Mesenchymal stem cell (in vitro differentiated cells and primary cell): ENCODE measurements at regions not wholly inside any gene's neighbourhood (a gene's known extent, or its start where the extent isn't known, plus 50 kb on each side); places are given as distances from the start of the nearest gene placed in this dataset.
A peak's percentile ranks its signal among the peaks of the same experiment; 100 is the strongest.

Source experiments
- DNase-seq: peaks from one replicate; pipeline ENCODE4 v3.0.0-alpha.2; 2013
- H2AFZ ChIP-seq: one replicate; pipeline ENCODE4 v1.6.1; 2013; ENCODE audit warnings: low read depth, mild to moderate bottlenecking, control low read depth, inconsistent platforms, low read length, moderate library complexity
- H2AK5ac ChIP-seq: 2 replicates; pipeline ENCODE4 v1.6.1; 2013; ENCODE audit warnings: low read length, moderate library complexity, mild to moderate bottlenecking, inconsistent platforms; ENCODE audit not compliant: severe bottlenecking
- H2BK120ac ChIP-seq: one replicate; pipeline ENCODE4 v1.6.1; 2013; ENCODE audit warnings: low read depth, mild to moderate bottlenecking, inconsistent platforms, low read length, moderate library complexity
- H2BK12ac ChIP-seq, 2 experiments: one replicate each; pipeline ENCODE4 v1.6.1; 2013; ENCODE audit warnings: inconsistent platforms in 2 of 2, low read length in 2 of 2, mild to moderate bottlenecking in 2 of 2, moderate library complexity in 2 of 2, control low read depth in 1 of 2
- H2BK15ac ChIP-seq: one replicate; pipeline ENCODE4 v1.6.1; 2013; ENCODE audit warnings: mild to moderate bottlenecking, low read depth, inconsistent platforms; ENCODE audit not compliant: poor library complexity, severe bottlenecking
- H2BK5ac ChIP-seq: 2 replicates; pipeline ENCODE4 v1.6.1; 2013; ENCODE audit warnings: low read depth, mild to moderate bottlenecking, low read length, control low read depth, inconsistent platforms; ENCODE audit not compliant: poor library complexity, severe bottlenecking
- H3K14ac ChIP-seq, 2 experiments: one replicate each; pipeline ENCODE4 v1.6.1; 2013; ENCODE audit warnings: inconsistent platforms in 2 of 2, low read length in 2 of 2, control low read depth in 1 of 2, mild to moderate bottlenecking in 1 of 2, moderate library complexity in 1 of 2
- H3K18ac ChIP-seq, 2 experiments: one replicate each; pipeline ENCODE4 v1.6.1; 2013; ENCODE audit warnings: inconsistent platforms in 2 of 2, low read length in 2 of 2, control low read depth in 1 of 2, low read depth in 1 of 2, mild to moderate bottlenecking in 1 of 2
- H3K23ac ChIP-seq, 2 experiments: one replicate each; pipeline ENCODE4 v1.6.1; 2013; ENCODE audit warnings: inconsistent platforms in 2 of 2, low read length in 2 of 2, mild to moderate bottlenecking in 2 of 2, moderate library complexity in 2 of 2, control low read depth in 1 of 2
- H3K27ac ChIP-seq: 2 replicates; pipeline ENCODE4 v1.5.1; 2013; ENCODE audit warnings: mild to moderate bottlenecking, moderate library complexity, low read length, control low read depth, inconsistent platforms; ENCODE audit not compliant: poor library complexity, severe bottlenecking
- H3K27me3 ChIP-seq, 2 experiments: 2 replicates each; pipeline versions ENCODE4 v1.6.1 to v1.7.0; 2013; ENCODE audit warnings: low read length in 2 of 2, mild to moderate bottlenecking in 2 of 2, moderate library complexity in 2 of 2, control low read depth in 1 of 2, inconsistent platforms in 1 of 2; ENCODE audit not compliant: control insufficient read depth in 1 of 2, insufficient read depth in 1 of 2
- H3K36me3 ChIP-seq, 2 experiments: 2 replicates each; pipeline versions ENCODE4 v1.6.1 to v1.7.0; 2013; ENCODE audit warnings: low read length in 2 of 2, control low read depth in 1 of 2, inconsistent platforms in 1 of 2, low read depth in 1 of 2, mild to moderate bottlenecking in 1 of 2; ENCODE audit not compliant: insufficient read depth in 2 of 2, control insufficient read depth in 1 of 2
- H3K4ac ChIP-seq, 2 experiments: one replicate each; pipeline ENCODE4 v1.6.1; 2013; ENCODE audit warnings: inconsistent platforms in 2 of 2, low read length in 2 of 2, mild to moderate bottlenecking in 2 of 2, moderate library complexity in 2 of 2, control low read depth in 1 of 2, low read depth in 1 of 2
- H3K4me1 ChIP-seq: 2 replicates; pipeline ENCODE4 v1.6.1; 2013; ENCODE audit warnings: low read depth, low read length, control low read depth; ENCODE audit not compliant: control insufficient read depth, insufficient read depth
- H3K4me2 ChIP-seq: 2 replicates; pipeline ENCODE4 v1.6.1; 2013; ENCODE audit warnings: low read length, mild to moderate bottlenecking, inconsistent platforms; ENCODE audit not compliant: poor library complexity, severe bottlenecking
- H3K4me3 ChIP-seq, 2 experiments: 2 replicates each; pipeline versions ENCODE4 v1.5.1 to v1.7.0; 2013; ENCODE audit warnings: low read length in 2 of 2, mild to moderate bottlenecking in 2 of 2, control low read depth in 1 of 2, low read depth in 1 of 2; ENCODE audit not compliant: insufficient read depth in 1 of 2
- H3K79me1 ChIP-seq: replicated peaks from 2 replicates; pipeline ENCODE4 v1.6.1; 2013; ENCODE audit warnings: mild to moderate bottlenecking, control low read depth, low read length, inconsistent platforms; ENCODE audit not compliant: poor library complexity, severe bottlenecking
- H3K9ac ChIP-seq: 2 replicates; pipeline ENCODE4 v1.7.0; 2013; ENCODE audit warnings: mild to moderate bottlenecking, low read length, moderate library complexity
- H3K9me3 ChIP-seq: 2 replicates; pipeline ENCODE4 v1.7.0; 2013; ENCODE audit warnings: mild to moderate bottlenecking, low read length; ENCODE audit not compliant: control insufficient read depth
- H4K8ac ChIP-seq: one replicate; pipeline ENCODE4 v1.6.1; 2013; ENCODE audit warnings: inconsistent platforms, mild to moderate bottlenecking, low read length, moderate library complexity
- H4K91ac ChIP-seq: one replicate; pipeline ENCODE4 v1.6.1; 2013; ENCODE audit warnings: mild to moderate bottlenecking, low read length, inconsistent platforms
- WGBS: methylation state at CpG from one replicate; pipeline ENCODE4 v1.1.7; 2013; ENCODE audit warnings: mixed read lengths; 5-methylcytosine and 5-hydroxymethylcytosine counted together

DNA sequence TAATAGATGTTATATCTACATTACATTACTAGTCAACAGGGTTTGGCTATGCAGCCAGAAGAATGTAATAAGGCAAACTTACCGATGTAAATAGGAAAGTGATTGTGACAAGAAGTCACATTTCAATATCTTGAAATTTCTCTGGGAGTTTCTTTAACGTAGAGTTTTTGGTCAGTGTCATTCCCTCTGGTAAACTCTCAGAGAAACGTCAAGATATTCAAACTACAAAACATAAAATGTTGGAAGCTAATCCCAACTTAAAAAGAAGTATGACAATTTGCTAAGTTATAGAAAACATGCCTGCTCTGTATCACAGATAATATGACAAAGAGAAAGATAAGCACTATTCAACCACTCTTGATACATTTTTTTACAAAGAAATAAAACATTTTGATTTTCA, 111.2 kb upstream of the PRICKLE2 start:
- Histone ChIP-seq H3K27me3 (no peaks in the 10 kb centered on the region), H2BK120ac (no peak overlapping the region), H2BK12ac (no peak overlapping the region), H3K4me2 (no peak overlapping the region), H3K36me3 (no peaks in the 10 kb centered on the region), H3K27ac (no peak overlapping the region), H2AFZ (no peak overlapping the region), H3K18ac (no peak overlapping the region), H3K9me3 (no peaks in the 10 kb centered on the region), H2BK15ac (no peak overlapping the region), H3K14ac (no peak overlapping the region), H4K8ac (no peak overlapping the region), H2AK5ac (no peak overlapping the region), H2BK5ac (no peak overlapping the region), H3K4ac (no peak overlapping the region), H3K23ac (no peak overlapping the region), H3K9ac (no peak overlapping the region), H3K4me3 (no peak overlapping the region), H4K91ac (no peak overlapping the region), H3K79me1 (no peaks in the 10 kb centered on the region), H3K4me1 (peaks cover 6% of the 10 kb centered on the region)
- DNase-seq: no peak
- 100% methylated on average over 1 of the region's 3 CpGs for WGBS

DNA sequence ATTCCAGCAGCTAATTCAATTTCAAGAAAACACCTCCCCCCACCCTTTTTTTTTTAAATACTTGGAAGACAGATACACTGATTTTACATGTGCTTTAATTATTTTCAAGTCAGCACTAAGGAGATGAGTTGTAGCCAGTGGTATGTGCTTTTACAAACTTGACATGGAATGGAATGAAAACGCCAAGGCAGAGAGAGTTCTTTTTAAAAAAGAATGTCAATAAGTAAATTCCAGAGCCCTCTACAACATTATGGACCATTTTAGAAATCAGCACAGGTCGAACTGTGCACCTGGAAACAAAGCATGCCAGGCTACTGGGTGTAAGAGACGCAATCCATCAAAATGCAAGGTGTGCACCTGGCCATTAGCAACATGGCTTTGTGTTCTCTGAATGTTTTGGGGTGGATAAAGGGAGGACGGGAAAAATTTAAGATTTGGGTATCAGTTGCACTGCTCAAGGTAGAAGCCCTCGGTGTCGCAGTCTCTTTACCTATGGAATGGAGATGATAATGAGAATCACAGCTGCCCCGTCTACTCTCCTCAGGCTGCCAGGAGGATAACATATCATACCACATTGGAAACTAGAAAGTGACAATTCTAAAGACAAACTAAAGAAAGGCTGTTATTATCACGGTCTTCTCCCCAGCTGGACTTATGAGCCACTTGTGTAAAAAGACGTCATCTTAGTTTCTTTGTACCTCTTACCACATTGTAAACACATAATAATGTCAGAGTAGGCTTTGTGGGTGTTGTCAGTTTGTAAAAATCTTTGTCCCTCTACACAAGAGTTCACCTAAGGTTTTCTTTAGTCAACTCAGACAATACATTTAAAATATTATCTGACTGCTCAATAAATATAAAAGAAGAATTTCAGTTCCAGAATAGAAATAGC, 107.4 kb upstream of the PRICKLE2 start:
- H3K4me2 ChIP-seq: no peak overlapping the region
- peak overlapping the region; percentile 79 for H2BK5ac ChIP-seq
- peak; percentile 55 for DNase-seq
- WGBS: 67% methylated on average over 7 of the region's 9 CpGs
- no peak overlapping the region for H4K8ac ChIP-seq
- H2BK15ac ChIP-seq: no peak overlapping the region
- no peak overlapping the region for H2BK120ac ChIP-seq
- no peak overlapping the region for H2BK12ac ChIP-seq
- H2AK5ac ChIP-seq: peak overlapping the region; percentile 93
- peaks cover 3% of the 10 kb centered on the region for H3K4me1 ChIP-seq
- no peak overlapping the region for H3K23ac ChIP-seq
- no peak overlapping the region for H3K14ac ChIP-seq
- H3K79me1 ChIP-seq: no peaks in the 10 kb centered on the region
- no peak overlapping the region for H4K91ac ChIP-seq
- H3K18ac ChIP-seq: no peak overlapping the region
- H3K27ac ChIP-seq: peak overlapping the region; percentile 41
- no peak overlapping the region for H3K4me3 ChIP-seq
- no peaks in the 10 kb centered on the region for H3K27me3 ChIP-seq
- no peaks in the 10 kb centered on the region for H3K9me3 ChIP-seq
- no peak overlapping the region for H3K4ac ChIP-seq
- no peak overlapping the region for H3K9ac ChIP-seq
- H2AFZ ChIP-seq: no peak overlapping the region
- H3K36me3 ChIP-seq: no peaks in the 10 kb centered on the region

DNA sequence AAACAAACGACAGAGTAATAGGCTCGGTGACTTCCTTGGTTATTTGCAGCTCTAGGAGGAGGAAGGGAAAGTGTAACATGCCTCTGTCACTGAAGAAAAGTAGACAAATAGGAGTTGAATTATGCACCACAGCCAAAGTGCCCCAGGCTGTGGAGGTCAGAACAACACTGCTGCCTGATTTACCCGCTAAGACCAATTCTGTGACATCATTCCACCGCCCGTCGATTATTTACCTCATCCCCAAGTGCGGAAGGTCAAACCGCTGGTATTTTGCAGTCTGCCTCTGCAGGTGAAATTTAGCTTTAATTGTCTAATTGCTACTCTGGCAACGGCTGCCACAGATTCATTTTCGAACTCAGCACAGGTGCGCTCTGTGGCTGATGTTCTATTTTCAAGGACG, 106.3 kb upstream of the PRICKLE2 start:
- H3K4me3 ChIP-seq: no peak overlapping the region
- WGBS: 84% methylated on average over 10 of the region's 12 CpGs

DNA sequence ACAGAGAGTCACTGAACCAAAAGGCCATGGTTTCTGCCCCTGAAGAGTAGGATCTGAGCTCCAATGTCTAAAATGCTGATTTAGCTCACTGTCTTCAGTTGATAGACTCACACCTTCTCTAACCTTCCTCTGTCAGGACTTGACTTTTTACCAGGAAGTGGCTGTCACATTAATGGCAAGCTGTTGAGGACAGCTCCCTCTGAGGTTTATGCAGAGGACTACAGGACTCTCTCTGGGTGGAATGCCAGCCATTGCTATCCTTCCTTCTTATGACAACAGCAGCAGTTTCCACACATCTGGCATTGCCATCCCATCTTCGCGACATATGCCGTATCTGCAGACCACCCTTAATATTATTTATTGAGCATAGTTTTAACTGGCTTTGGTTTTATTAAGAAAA, 103.8 kb upstream of the PRICKLE2 start:
- Histone ChIP-seq H3K27me3 (no peaks in the 10 kb centered on the region), H3K4me3 (no peak overlapping the region), H3K14ac (no peak overlapping the region), H2BK5ac (no peak overlapping the region), H4K8ac (no peak overlapping the region), H3K36me3 (no peaks in the 10 kb centered on the region), H3K4me1 (peaks cover 3% of the 10 kb centered on the region), H3K23ac (no peak overlapping the region), H2BK12ac (no peak overlapping the region), H3K18ac (no peak overlapping the region), H3K4ac (no peak overlapping the region), H2BK120ac (no peak overlapping the region), H2BK15ac (no peak overlapping the region), H3K27ac (no peak overlapping the region), H2AK5ac (no peak overlapping the region), H3K9ac (no peak overlapping the region), H3K4me2 (no peak overlapping the region), H3K79me1 (no peaks in the 10 kb centered on the region), H2AFZ (no peak overlapping the region), H3K9me3 (no peaks in the 10 kb centered on the region), H4K91ac (peak overlapping the region; percentile 35)
- no peak for DNase-seq
- no CpG with 5 or more reads among the region's 3 CpGs for WGBS

More for the DNA sequence above, 106.3 kb upstream of the PRICKLE2 start:
- Histone ChIP-seq H3K36me3 (no peaks in the 10 kb centered on the region), H2AFZ (no peak overlapping the region), H3K9ac (no peak overlapping the region), H3K79me1 (no peaks in the 10 kb centered on the region), H3K4me1 (peaks cover 3% of the 10 kb centered on the region), H3K27ac (no peak overlapping the region), H3K23ac (no peak overlapping the region), H2AK5ac (peak overlapping the region; percentile 86), H2BK12ac (peak overlapping the region; percentile 3 to 56), H4K8ac (peak overlapping the region; percentile 55), H2BK5ac (no peak overlapping the region), H2BK15ac (no peak overlapping the region), H3K4me2 (no peak overlapping the region), H3K18ac (peak overlapping the region; percentile 4 to 50), H2BK120ac (no peak overlapping the region), H3K4ac (peak overlapping the region in 1 of 2 experiments; percentile 81), H3K9me3 (no peaks in the 10 kb centered on the region), H3K14ac (no peak overlapping the region), H3K27me3 (no peaks in the 10 kb centered on the region), H4K91ac (no peak overlapping the region)
- DNase-seq: no peak
